H1 (cell line): ENCODE measurements at regions not wholly inside any gene's neighbourhood (a gene's known extent, or its start where the extent isn't known, plus 50 kb on each side); places are given as distances from the start of the nearest gene placed in this dataset.

Source experiments
- ATF3 ChIP-seq: IDR thresholded peaks from 2 replicates; pipeline ENCODE4 v1.6.1; 2011; ENCODE audit warnings: low read depth, mild to moderate bottlenecking, low read length; ENCODE audit not compliant: insufficient read depth
- EP300 ChIP-seq, 2 experiments: IDR thresholded peaks; 1 replicate in 1 of 2; 2 replicates in 1 of 2; pipeline ENCODE4 v1.6.1; 2011 to 2012; ENCODE audit warnings: low read depth in 2 of 2, low read length in 2 of 2, mild to moderate bottlenecking in 2 of 2, borderline replicate concordance in 1 of 2, inconsistent platforms in 1 of 2, moderate library complexity in 1 of 2
- EZH2 ChIP-seq: fragments of 200-600 bp; sonication (generic); IDR thresholded peaks from 2 replicates; pipeline ENCODE4 v1.7.1; 2012; ENCODE audit warnings: low read depth, mild to moderate bottlenecking, moderate library complexity, low read length, inconsistent platforms; ENCODE audit not compliant: severe bottlenecking
- GABPA ChIP-seq: IDR thresholded peaks from 2 replicates; pipeline ENCODE4 v1.6.1; 2011; ENCODE audit warnings: mild to moderate bottlenecking, low read length, moderate library complexity, borderline replicate concordance; ENCODE audit not compliant: insufficient read depth
- JUND ChIP-seq: IDR thresholded peaks from 2 replicates; pipeline ENCODE4 v1.6.1; 2011; ENCODE audit warnings: mild to moderate bottlenecking, improper control_type of control experiment, low read length
- MAFK ChIP-seq: IDR thresholded peaks from 2 replicates; pipeline ENCODE4 v1.6.1; 2012; ENCODE audit warnings: low read depth, mild to moderate bottlenecking, improper control_type of control experiment, low read length
- MAX ChIP-seq: IDR thresholded peaks from 2 replicates; pipeline ENCODE4 v1.6.1; 2012; ENCODE audit warnings: inconsistent platforms
- ZNF274 ChIP-seq: IDR thresholded peaks from 2 replicates; pipeline ENCODE4 v1.7.0; 2012; ENCODE audit warnings: low read length, borderline replicate concordance; ENCODE audit errors: extremely low read depth
- TF ChIP-seq, protein P1 (sequence below), 3 experiments: IDR thresholded peaks; 1 replicate in 2 of 3; 2 replicates in 1 of 3; pipeline versions ENCODE4 v1.5.1 to v1.6.1; 2011; ENCODE audit warnings: low read length in 3 of 3, mild to moderate bottlenecking in 3 of 3, inconsistent platforms in 2 of 3, low read depth in 1 of 3, moderate library complexity in 1 of 3; ENCODE audit not compliant: insufficient read depth in 1 of 3; ENCODE audit errors: control extremely low read depth in 1 of 3

GRCh38 chr4:23235628-23236390 is 543.1 kb downstream of the GBA3 start:
- TF ChIP-seq EP300 (IDR thresholded peaks at IDR 0.05; ENCODE audit: borderline replicate concordance in 1 of 2, low read depth in 2 of 2, low read length in 2 of 2): no peak
- no peak for TF ChIP-seq ZNF274
- TF ChIP-seq, protein P1, sequence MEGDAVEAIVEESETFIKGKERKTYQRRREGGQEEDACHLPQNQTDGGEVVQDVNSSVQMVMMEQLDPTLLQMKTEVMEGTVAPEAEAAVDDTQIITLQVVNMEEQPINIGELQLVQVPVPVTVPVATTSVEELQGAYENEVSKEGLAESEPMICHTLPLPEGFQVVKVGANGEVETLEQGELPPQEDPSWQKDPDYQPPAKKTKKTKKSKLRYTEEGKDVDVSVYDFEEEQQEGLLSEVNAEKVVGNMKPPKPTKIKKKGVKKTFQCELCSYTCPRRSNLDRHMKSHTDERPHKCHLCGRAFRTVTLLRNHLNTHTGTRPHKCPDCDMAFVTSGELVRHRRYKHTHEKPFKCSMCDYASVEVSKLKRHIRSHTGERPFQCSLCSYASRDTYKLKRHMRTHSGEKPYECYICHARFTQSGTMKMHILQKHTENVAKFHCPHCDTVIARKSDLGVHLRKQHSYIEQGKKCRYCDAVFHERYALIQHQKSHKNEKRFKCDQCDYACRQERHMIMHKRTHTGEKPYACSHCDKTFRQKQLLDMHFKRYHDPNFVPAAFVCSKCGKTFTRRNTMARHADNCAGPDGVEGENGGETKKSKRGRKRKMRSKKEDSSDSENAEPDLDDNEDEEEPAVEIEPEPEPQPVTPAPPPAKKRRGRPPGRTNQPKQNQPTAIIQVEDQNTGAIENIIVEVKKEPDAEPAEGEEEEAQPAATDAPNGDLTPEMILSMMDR (IDR thresholded peaks at IDR 0.05; ENCODE audit: control extremely low read depth in 1 of 3, insufficient read depth in 1 of 3, low read depth in 1 of 3, low read length in 3 of 3): no peak
- TF ChIP-seq GABPA: no peak
- no peak for TF ChIP-seq EZH2
- TF ChIP-seq JUND: no peak
- TF ChIP-seq MAX: no peak
- TF ChIP-seq ATF3: no peak
- no peak for TF ChIP-seq MAFK
